Activated naive CD8-positive, alpha-beta T cell (primary cell): ENCODE measurements at regions not wholly inside any gene's neighbourhood (a gene's known extent, or its start where the extent isn't known, plus 50 kb on each side); places are given as distances from the start of the nearest gene placed in this dataset.

Experiments used
- H3K27ac Mint-ChIP-seq: one replicate; pipeline ENCODE4 v1.8.0; 2021; ENCODE audit warnings: mixed read lengths
- H3K27me3 Mint-ChIP-seq: one replicate; pipeline ENCODE4 v1.8.0; 2021; ENCODE audit warnings: mixed read lengths
- H3K36me3 Mint-ChIP-seq: one replicate; pipeline ENCODE4 v1.8.0; 2021; ENCODE audit warnings: mixed read lengths
- H3K4me1 Mint-ChIP-seq: one replicate; pipeline ENCODE4 v1.8.0; 2021; ENCODE audit warnings: low read depth, mixed read lengths
- H3K4me3 Mint-ChIP-seq: one replicate; pipeline ENCODE4 v1.8.0; 2021; ENCODE audit warnings: mild to moderate bottlenecking, mixed read lengths
- H3K9me3 Mint-ChIP-seq: one replicate; pipeline ENCODE4 v1.8.0; 2021; ENCODE audit warnings: low read depth, mixed read lengths

DNA sequence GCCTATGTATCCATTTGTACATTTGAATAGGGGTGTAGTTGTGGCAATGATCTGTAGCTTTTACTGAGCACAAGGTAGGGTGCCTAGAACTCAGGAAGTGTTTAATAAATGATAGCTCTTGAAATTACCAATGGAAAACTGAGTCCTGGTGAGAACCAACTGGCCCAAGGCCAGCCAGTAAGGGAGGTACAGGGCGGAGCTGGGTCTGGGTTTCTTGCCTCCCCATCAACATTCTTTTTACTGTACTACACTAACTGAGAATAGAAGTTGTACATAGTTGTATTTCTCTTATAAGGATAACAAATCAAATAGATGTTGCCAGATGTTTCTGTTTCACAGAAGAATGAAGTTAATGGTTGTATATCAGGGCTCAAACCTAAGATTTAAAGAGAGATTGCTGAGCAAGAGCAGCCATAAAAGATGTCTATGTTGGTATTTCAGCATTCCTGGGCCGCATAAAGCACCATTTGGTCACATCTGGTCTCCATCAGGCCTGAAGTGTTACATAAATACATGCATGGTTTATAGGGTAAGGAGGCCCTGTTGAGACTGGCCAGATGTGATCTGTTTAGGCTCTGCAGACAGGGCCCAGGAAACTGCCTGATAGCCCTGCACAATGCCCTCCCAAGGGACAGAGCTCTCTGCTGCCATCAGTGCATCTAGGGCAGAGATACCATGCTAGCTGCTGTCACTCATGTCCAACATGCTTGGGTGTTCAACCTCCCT lies 210.5 kb downstream of the NXNL2 start:
- Mint-ChIP-seq H3K4me1 (no peaks in the 10 kb centered on the region), H3K9me3 (no peaks in the 10 kb centered on the region), H3K36me3 (no peaks in the 10 kb centered on the region), H3K27me3 (peaks cover 2% of the 10 kb centered on the region), H3K4me3 (no peak overlapping the region), H3K27ac (no peak overlapping the region)

- no peaks in the 10 kb centered on the region for H3K36me3 Mint-ChIP-seq
- no peak overlapping the region for H3K4me3 Mint-ChIP-seq
- H3K9me3 Mint-ChIP-seq = no peaks in the 10 kb centered on the region
- H3K4me1 Mint-ChIP-seq = no peaks in the 10 kb centered on the region
- H3K27me3 Mint-ChIP-seq = peaks cover 2% of the 10 kb centered on the region
- H3K27ac Mint-ChIP-seq = no peak overlapping the region
These were observed 211.2 kb downstream of the NXNL2 start for GRCh38 chr9:88746029-88746742.

DNA sequence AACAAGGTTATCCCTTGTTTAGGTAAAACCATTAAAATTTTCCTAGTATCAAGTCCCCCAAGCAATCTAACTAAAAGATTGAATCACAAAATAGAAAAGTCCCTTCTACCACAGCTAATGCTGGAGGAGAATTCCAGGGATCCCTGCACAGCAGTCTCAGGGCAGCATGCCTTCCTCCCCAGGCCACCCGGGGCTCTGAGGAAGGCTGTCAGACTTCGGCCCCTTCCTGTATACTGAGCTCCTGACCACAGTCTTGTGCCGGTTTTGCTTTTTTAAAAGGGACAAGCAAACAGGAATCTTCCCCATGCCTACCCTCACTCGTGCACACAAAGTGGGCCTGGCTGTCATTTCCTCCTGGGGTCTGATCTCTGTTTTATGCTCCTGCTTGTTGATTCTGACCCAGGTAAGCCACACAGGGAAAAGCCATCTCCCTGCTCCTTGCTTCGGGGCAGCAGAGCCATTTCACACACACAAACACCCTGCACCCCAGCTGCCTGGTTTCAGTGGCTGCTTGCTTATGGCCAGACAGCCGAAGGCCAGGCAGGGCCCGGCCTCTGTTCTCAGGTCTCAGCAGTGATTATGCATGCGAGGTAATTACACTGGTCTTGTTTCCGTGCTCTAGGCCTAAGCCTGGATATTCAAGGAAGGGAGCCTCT lies 211.9 kb downstream of the NXNL2 start:
- Mint-ChIP-seq H3K27me3 (peaks cover 2% of the 10 kb centered on the region), H3K9me3 (no peaks in the 10 kb centered on the region), H3K4me3 (no peak overlapping the region), H3K27ac (no peak overlapping the region), H3K4me1 (no peaks in the 10 kb centered on the region), H3K36me3 (no peaks in the 10 kb centered on the region)

- Mint-ChIP-seq H3K27me3 (peaks cover 2% of the 10 kb centered on the region), H3K4me3 (no peak overlapping the region), H3K9me3 (no peaks in the 10 kb centered on the region)
These were observed 212.8 kb downstream of the NXNL2 start for GRCh38 chr9:88747768-88748167.

GRCh38 chr9:88748566-88749261 lies 213.7 kb downstream of the NXNL2 start:
- H3K4me3 Mint-ChIP-seq = no peak overlapping the region
- H3K27ac Mint-ChIP-seq = no peak overlapping the region
- H3K9me3 Mint-ChIP-seq = no peaks in the 10 kb centered on the region
- no peaks in the 10 kb centered on the region for H3K4me1 Mint-ChIP-seq
- peaks cover 2% of the 10 kb centered on the region for H3K27me3 Mint-ChIP-seq
- H3K36me3 Mint-ChIP-seq = no peaks in the 10 kb centered on the region

More at GRCh38 chr9:88747768-88748167, 212.8 kb downstream of the NXNL2 start:
- H3K27ac Mint-ChIP-seq = no peak overlapping the region
- no peaks in the 10 kb centered on the region for H3K4me1 Mint-ChIP-seq
- no peaks in the 10 kb centered on the region for H3K36me3 Mint-ChIP-seq

DNA sequence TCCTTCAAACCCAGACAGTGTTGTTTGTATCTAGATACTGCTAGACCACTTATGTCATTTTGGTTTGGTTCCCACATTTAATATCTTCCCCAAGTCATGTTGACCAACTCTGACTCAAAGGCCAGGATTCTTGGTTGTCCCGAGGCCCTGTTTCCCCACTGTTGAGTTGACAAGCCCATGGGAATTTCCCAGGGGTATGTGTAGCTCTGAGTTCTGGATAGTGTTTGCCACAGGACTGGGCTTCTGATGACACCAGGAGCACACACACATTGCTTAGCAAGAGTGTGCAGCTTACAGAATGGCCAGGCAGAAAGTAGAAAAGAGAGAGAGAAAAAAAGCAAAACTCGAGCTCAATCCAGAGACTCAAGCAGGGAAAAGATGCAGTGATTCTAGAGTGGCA lies 214.4 kb downstream of the NXNL2 start:
- H3K27me3 Mint-ChIP-seq = peaks cover 1% of the 10 kb centered on the region

DNA sequence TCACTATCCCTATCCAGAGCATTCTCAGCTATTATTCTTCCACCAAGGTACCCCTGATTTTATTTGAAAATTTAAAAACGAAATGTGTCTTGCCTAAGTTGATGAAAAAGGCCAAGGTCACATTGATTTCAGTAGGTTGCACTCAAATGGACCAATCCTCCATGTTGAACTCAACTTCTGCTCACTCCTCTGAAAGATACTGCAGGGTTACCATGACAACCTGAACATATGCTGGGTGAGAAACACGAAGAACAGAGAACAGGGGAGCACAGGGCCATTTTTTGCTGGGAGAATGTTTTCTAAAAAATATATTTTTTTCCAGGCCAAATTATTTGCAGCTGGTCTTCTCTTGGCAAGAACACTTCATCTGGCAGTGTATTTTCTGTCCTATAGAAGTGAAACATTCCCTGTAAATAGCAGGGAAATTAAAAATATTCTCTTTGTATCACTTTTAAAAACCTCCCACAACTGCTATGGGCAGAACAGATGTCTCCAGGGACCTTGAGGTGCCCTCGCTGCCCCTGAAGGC lies 215.9 kb downstream of the NXNL2 start:
- no peaks in the 10 kb centered on the region for H3K27me3 Mint-ChIP-seq

More for the DNA sequence above, 214.4 kb downstream of the NXNL2 start:
- Mint-ChIP-seq H3K4me3 (no peak overlapping the region), H3K36me3 (no peaks in the 10 kb centered on the region), H3K27ac (no peak overlapping the region), H3K4me1 (no peaks in the 10 kb centered on the region), H3K9me3 (no peaks in the 10 kb centered on the region)

DNA sequence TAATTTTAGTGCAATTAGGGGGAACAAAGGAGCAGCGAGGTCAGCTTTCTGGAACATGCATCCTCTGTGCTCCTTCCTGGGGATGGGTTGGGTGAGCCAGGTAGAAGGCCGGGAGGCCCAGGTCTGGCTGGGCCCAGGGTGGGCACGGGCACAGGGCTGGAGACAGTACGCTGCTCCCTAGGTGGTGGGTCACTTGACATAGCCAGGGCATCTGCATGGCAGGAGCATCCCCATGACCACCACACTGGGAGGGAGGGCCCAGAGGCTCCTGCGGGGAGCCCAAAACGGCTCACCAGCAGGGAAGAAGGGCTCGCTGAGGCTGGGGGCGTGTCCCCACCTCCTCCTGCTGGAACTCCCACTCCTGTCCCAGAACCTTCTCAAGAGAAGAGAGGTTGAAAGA lies 216.8 kb downstream of the NXNL2 start:
- Mint-ChIP-seq H3K27me3 (no peaks in the 10 kb centered on the region), H3K9me3 (no peaks in the 10 kb centered on the region), H3K4me3 (no peak overlapping the region), H3K4me1 (no peaks in the 10 kb centered on the region), H3K36me3 (no peaks in the 10 kb centered on the region), H3K27ac (no peak overlapping the region)

More for the DNA sequence above, 215.9 kb downstream of the NXNL2 start:
- Mint-ChIP-seq H3K36me3 (no peaks in the 10 kb centered on the region), H3K4me1 (no peaks in the 10 kb centered on the region), H3K9me3 (no peaks in the 10 kb centered on the region), H3K4me3 (no peak overlapping the region), H3K27ac (no peak overlapping the region)

GRCh38 chr9:88753691-88754367 lies 218.9 kb downstream of the NXNL2 start:
- Mint-ChIP-seq H3K27ac (no peak overlapping the region), H3K4me3 (no peak overlapping the region), H3K36me3 (no peaks in the 10 kb centered on the region), H3K4me1 (no peaks in the 10 kb centered on the region), H3K9me3 (no peaks in the 10 kb centered on the region), H3K27me3 (peaks cover 3% of the 10 kb centered on the region)

DNA sequence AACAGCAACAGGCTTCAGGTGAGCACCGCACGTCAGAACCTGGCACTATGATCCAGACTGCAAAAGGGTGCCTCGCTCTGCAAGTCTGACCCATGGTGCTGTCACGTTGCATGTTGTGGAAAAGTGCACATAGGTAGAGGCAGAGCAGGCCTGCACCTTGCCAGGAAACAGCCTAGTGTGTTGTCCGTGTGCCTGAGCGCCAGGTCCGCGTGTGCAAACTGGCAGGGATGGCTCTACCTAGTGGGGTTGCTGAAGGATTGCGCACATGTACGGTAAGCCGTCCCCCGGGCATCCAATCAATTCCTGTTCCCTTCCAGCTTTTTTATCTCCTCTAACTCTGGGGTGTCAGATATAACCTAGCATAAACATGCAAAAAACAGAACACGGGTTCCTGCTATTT lies 219.5 kb downstream of the NXNL2 start:
- no peak overlapping the region for H3K4me3 Mint-ChIP-seq
- peaks cover 5% of the 10 kb centered on the region for H3K27me3 Mint-ChIP-seq
- H3K36me3 Mint-ChIP-seq = no peaks in the 10 kb centered on the region
- H3K27ac Mint-ChIP-seq = no peak overlapping the region
- no peaks in the 10 kb centered on the region for H3K9me3 Mint-ChIP-seq
- H3K4me1 Mint-ChIP-seq = no peaks in the 10 kb centered on the region

DNA sequence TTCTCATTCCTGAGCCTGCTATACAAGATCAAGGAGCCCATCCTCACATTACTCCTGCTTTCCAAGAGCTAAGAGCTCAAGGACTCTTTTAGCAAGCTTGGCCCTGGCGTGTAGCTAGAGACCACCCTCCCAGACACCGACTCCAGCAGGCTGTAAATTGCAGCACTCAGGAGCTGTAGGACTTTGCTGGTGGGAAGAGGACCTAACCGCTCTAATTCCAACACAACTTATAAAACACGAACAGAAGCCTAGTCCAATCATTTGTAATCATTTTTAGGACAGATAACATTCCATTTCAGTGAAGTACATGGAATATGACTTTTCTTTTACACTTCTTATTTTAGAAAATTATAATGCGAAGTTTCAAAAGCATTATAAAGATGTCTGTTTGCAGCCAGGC lies 219.9 kb downstream of the NXNL2 start:
- no peak overlapping the region for H3K4me3 Mint-ChIP-seq
- H3K4me1 Mint-ChIP-seq = no peaks in the 10 kb centered on the region
- H3K27me3 Mint-ChIP-seq = peaks cover 7% of the 10 kb centered on the region
- H3K36me3 Mint-ChIP-seq = no peaks in the 10 kb centered on the region
- H3K9me3 Mint-ChIP-seq = no peaks in the 10 kb centered on the region
- no peak overlapping the region for H3K27ac Mint-ChIP-seq

GRCh38 chr9:88757406-88758010 lies 222.5 kb downstream of the NXNL2 start:
- Mint-ChIP-seq H3K36me3 (no peaks in the 10 kb centered on the region), H3K27ac (no peak overlapping the region), H3K4me3 (no peak overlapping the region), H3K27me3 (peaks cover 18% of the 10 kb centered on the region), H3K9me3 (no peaks in the 10 kb centered on the region), H3K4me1 (no peaks in the 10 kb centered on the region)

DNA sequence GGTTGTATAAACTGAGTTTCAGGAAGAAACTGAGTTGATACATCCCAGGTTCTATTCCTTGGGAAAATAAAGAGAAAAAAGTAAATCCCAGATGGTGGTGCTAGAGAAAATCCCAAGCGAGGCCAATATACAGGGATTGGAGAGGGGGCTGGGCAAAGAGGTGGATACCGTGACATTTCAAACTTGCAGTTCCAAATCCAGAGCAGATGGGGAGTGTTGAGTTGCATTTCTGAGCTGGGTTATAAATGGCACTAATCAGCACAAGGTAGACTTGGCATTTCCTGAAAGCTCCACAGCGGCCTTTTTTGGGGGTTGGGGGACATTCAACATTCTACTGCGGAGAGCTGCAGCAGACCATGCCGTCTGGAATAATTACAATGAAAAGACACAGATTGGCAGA lies 224.4 kb downstream of the NXNL2 start:
- H3K36me3 Mint-ChIP-seq = no peaks in the 10 kb centered on the region
- no peak overlapping the region for H3K4me3 Mint-ChIP-seq
- no peaks in the 10 kb centered on the region for H3K9me3 Mint-ChIP-seq
- H3K4me1 Mint-ChIP-seq = no peaks in the 10 kb centered on the region
- H3K27me3 Mint-ChIP-seq = peaks cover 18% of the 10 kb centered on the region
- H3K27ac Mint-ChIP-seq = no peak overlapping the region
